Stimulated activated CD8-positive, alpha-beta memory T cell treated with anti-CD3 and anti-CD28 coated beads, Interleukin-7, amount 100 ng/mL, for 24 hours (primary cell): ENCODE measurements at regions not wholly inside any gene's neighbourhood (a gene's known extent, or its start where the extent isn't known, plus 50 kb on each side); places are given as distances from the start of the nearest gene placed in this dataset.
"Not testable (repeated sequence)": the region's sequence is repeated elsewhere in the genome, so short reads cannot be mapped to it uniquely, and the experiment has no call there.

Source experiments
- DNase-seq: peaks from one replicate; pipeline ENCODE4 v3.0.0-alpha.2; 2020; ENCODE audit warnings: low read depth

GRCh38 chr6:28623242-28623641 is 97.6 kb downstream of the GPX5 start:
- DNase-seq: not testable (repeated sequence)

GRCh38 chr6:28626386-28626785 is 100.7 kb downstream of the GPX5 start:
- DNase-seq: not testable (repeated sequence)

- DNase-seq: no peak
These were observed 106.7 kb downstream of the GPX5 start for GRCh38 chr6:28632326-28632851.

- DNase-seq: no peak
These were observed 107.9 kb downstream of the GPX5 start for GRCh38 chr6:28633445-28634215.

- no peak for DNase-seq
These were observed 108.7 kb downstream of the GPX5 start for GRCh38 chr6:28634411-28634760.

GRCh38 chr6:28634761-28635546 is 109.3 kb downstream of the GPX5 start:
- no peak for DNase-seq

GRCh38 chr6:28635547-28636158 is 110.0 kb downstream of the GPX5 start:
- no peak for DNase-seq

GRCh38 chr6:28638787-28639430 is 113.2 kb downstream of the GPX5 start:
- DNase-seq: no peak

- DNase-seq: not testable (repeated sequence)
These were observed 114.0 kb downstream of the GPX5 start for GRCh38 chr6:28639445-28640290.

GRCh38 chr6:28643017-28643740 is 117.5 kb downstream of the GPX5 start:
- peak; percentile 35 for DNase-seq

GRCh38 chr6:28646650-28647049 is 121.0 kb downstream of the GPX5 start:
- DNase-seq: no peak

GRCh38 chr6:28648035-28648877 is 122.6 kb downstream of the GPX5 start:
- peak; percentile 55 for DNase-seq

GRCh38 chr6:28648878-28649375 is 123.2 kb downstream of the GPX5 start:
- DNase-seq: no peak

GRCh38 chr6:28651161-28651560 is 125.5 kb downstream of the GPX5 start:
- DNase-seq: no peak

- no peak for DNase-seq
These were observed 128.2 kb downstream of the GPX5 start for GRCh38 chr6:28653876-28654275.

GRCh38 chr6:28655164-28655563 is 129.5 kb downstream of the GPX5 start:
- DNase-seq: no peak

GRCh38 chr6:28656715-28657114 is 131.0 kb downstream of the GPX5 start:
- no peak for DNase-seq

GRCh38 chr6:28657381-28657768 is 131.7 kb downstream of the GPX5 start:
- DNase-seq: no peak

GRCh38 chr6:28657769-28658465 is 132.2 kb downstream of the GPX5 start:
- DNase-seq: peak; percentile 45
